NB4 (cell line): ENCODE measurements at regions not wholly inside any gene's neighbourhood (a gene's known extent, or its start where the extent isn't known, plus 50 kb on each side); places are given as distances from the start of the nearest gene placed in this dataset.
"Not testable (repeated sequence)": the region's sequence is repeated elsewhere in the genome, so short reads cannot be mapped to it uniquely, and the experiment has no call there.

Experiments used
- DNase-seq: peaks from one replicate; pipeline ENCODE4 v3.0.0; 2010; ENCODE audit warnings: low read depth
- H3K4me3 ChIP-seq: one replicate; pipeline ENCODE4 v1.5.1; 2011; ENCODE audit warnings: mild to moderate bottlenecking, low read depth, low read length, moderate library complexity
- CTCF ChIP-seq: IDR thresholded peaks from one replicate; pipeline ENCODE4 v1.5.1; 2012; ENCODE audit warnings: low read depth, low read length
- MYC ChIP-seq: IDR thresholded peaks from 2 replicates; pipeline ENCODE4 v1.6.1; 2011; ENCODE audit warnings: low read depth, low read length
- POLR2A ChIP-seq: IDR thresholded peaks from 2 replicates; pipeline ENCODE4 v1.6.1; 2011; ENCODE audit warnings: mild to moderate bottlenecking; ENCODE audit not compliant: insufficient read length; ENCODE audit errors: extremely low read depth
- TF ChIP-seq, protein P1 (sequence below): IDR thresholded peaks from 2 replicates; pipeline ENCODE4 v1.6.1; 2011; ENCODE audit warnings: low read depth, low read length

- TF ChIP-seq POLR2A (no peak), CTCF (no peak), MYC (no peak)
- TF ChIP-seq, protein P1, sequence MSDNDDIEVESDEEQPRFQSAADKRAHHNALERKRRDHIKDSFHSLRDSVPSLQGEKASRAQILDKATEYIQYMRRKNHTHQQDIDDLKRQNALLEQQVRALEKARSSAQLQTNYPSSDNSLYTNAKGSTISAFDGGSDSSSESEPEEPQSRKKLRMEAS = no peak
- DNase-seq = no peak
- no peak overlapping the region for H3K4me3 ChIP-seq
These were observed 147.4 kb downstream of the ABHD5 start for GRCh38 chr3:43838009-43838758.

DNA sequence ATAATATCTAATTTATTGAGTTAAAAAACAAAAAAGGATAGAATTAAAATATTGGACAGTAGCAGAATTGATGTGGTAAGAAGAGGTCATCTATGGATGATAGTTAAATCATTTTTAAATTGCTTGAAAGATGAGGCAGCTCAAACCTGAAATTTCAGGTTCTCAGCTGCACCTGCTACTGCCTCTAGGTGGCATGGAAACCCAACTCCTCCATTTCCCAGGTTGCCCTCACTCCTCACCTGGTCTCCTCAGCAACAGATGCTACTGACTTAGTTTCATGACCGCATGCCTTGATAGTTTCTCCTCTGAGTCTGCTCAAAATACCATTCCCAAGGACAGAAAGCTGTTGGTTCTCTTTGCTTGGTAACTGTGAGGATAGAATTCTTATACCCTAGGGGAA is 148.1 kb downstream of the ABHD5 start:
- DNase-seq = no peak
- no peak overlapping the region for H3K4me3 ChIP-seq
- TF ChIP-seq CTCF (no peak), POLR2A (no peak), MYC (no peak)
- TF ChIP-seq, protein P1 = no peak

GRCh38 chr3:43843386-43843785 is 152.6 kb downstream of the ABHD5 start:
- no peak for DNase-seq
- TF ChIP-seq, protein P1 = no peak
- TF ChIP-seq CTCF = no peak
- TF ChIP-seq MYC = no peak
- no peak for TF ChIP-seq POLR2A
- no peak overlapping the region for H3K4me3 ChIP-seq

- TF ChIP-seq POLR2A (no peak), MYC (no peak)
- no peak for DNase-seq
- no peak overlapping the region for H3K4me3 ChIP-seq
These were observed 154.0 kb downstream of the ABHD5 start for GRCh38 chr3:43844757-43845156.

GRCh38 chr3:43845553-43845952 is 154.8 kb downstream of the ABHD5 start:
- not testable (repeated sequence) for DNase-seq, H3K4me3 ChIP-seq

- DNase-seq = no peak
- TF ChIP-seq, protein P1 = no peak
- TF ChIP-seq CTCF = no peak
- TF ChIP-seq MYC = no peak
- TF ChIP-seq POLR2A = no peak
- H3K4me3 ChIP-seq = no peak overlapping the region
These were observed 161.3 kb downstream of the ABHD5 start for GRCh38 chr3:43852066-43852465.

- H3K4me3 ChIP-seq = no peak overlapping the region
- no peak for DNase-seq
- TF ChIP-seq MYC (no peak), POLR2A (no peak), CTCF (no peak)
- TF ChIP-seq, protein P1 = no peak
These were observed 163.5 kb downstream of the ABHD5 start for GRCh38 chr3:43854283-43854682.
